SK-N-SH treated with all-trans-retinoic acid at 6 μM for 48 hours (cell line): ENCODE measurements at regions not wholly inside any gene's neighbourhood (a gene's known extent, or its start where the extent isn't known, plus 50 kb on each side); places are given as distances from the start of the nearest gene placed in this dataset.

ENCODE experiments used
- ATAC-seq: fragments of 200-7000 bp; cut with Tn5 transposase; 3 replicates; pipeline ENCODE4 v1.9.1; 2020; ENCODE audit warnings: mild to moderate bottlenecking, moderate library complexity
- BACH2 ChIP-seq: fragments of 250-450 bp; sonication (Bioruptor Pico); IDR thresholded peaks from 2 replicates; pipeline ENCODE4 v1.9.0; 2021; ENCODE audit warnings: mild to moderate bottlenecking, borderline replicate concordance
- ESRRG ChIP-seq: fragments of 250-450 bp; sonication (Bioruptor Pico); IDR thresholded peaks from 2 replicates; pipeline ENCODE4 v1.6.1; 2021; ENCODE audit warnings: mild to moderate bottlenecking
- GLIS3 ChIP-seq: fragments of 250-450 bp; sonication (Bioruptor Pico); IDR thresholded peaks from 2 replicates; pipeline ENCODE4 v1.5.0; 2020; ENCODE audit warnings: mild to moderate bottlenecking, moderate library complexity
- ISL1 ChIP-seq: fragments of 250-450 bp; sonication (Bioruptor Pico); IDR thresholded peaks from 2 replicates; pipeline ENCODE4 v2.1.2; 2022; ENCODE audit warnings: mild to moderate bottlenecking, moderate library complexity
- OSR1 ChIP-seq: fragments of 250-450 bp; sonication (Bioruptor Pico); IDR thresholded peaks from 2 replicates; pipeline ENCODE4 v1.8.0; 2022; ENCODE audit warnings: moderate library complexity, mild to moderate bottlenecking, inconsistent platforms
- POU6F1 ChIP-seq: fragments of 250-450 bp; sonication (Bioruptor Pico); IDR thresholded peaks from 2 replicates; pipeline ENCODE4 v1.8.0; 2021; ENCODE audit warnings: low read depth, mild to moderate bottlenecking, moderate library complexity, borderline replicate concordance
- PPARA ChIP-seq: fragments of 250-450 bp; sonication (Bioruptor Pico); IDR thresholded peaks from 2 replicates; pipeline ENCODE4 v1.5.0; 2020; ENCODE audit warnings: mild to moderate bottlenecking, borderline replicate concordance
- RARB ChIP-seq: fragments of 250-450 bp; sonication (Bioruptor Pico); IDR thresholded peaks from 2 replicates; pipeline ENCODE4 v1.8.0; 2021; ENCODE audit warnings: mild to moderate bottlenecking, moderate library complexity
- TCF4 ChIP-seq: fragments of 250-450 bp; sonication (Bioruptor Pico); IDR thresholded peaks from 2 replicates; pipeline ENCODE4 v1.8.0; 2021; ENCODE audit warnings: mild to moderate bottlenecking, moderate library complexity, borderline replicate concordance
- TOX ChIP-seq: fragments of 250-450 bp; sonication (Bioruptor Pico); IDR thresholded peaks from 2 replicates; pipeline ENCODE4 v1.8.0; 2021; ENCODE audit warnings: mild to moderate bottlenecking, moderate library complexity, borderline replicate concordance
- TSHZ2 ChIP-seq: fragments of 250-450 bp; sonication (Bioruptor Pico); IDR thresholded peaks from 2 replicates; pipeline ENCODE4 v1.5.0; 2020; ENCODE audit warnings: mild to moderate bottlenecking, moderate library complexity
- ZC3H10 ChIP-seq: fragments of 250-450 bp; sonication (Bioruptor Pico); IDR thresholded peaks from 2 replicates; pipeline ENCODE4 v1.5.1; 2021; ENCODE audit warnings: mild to moderate bottlenecking, moderate library complexity
- ZFP3 ChIP-seq: fragments of 250-450 bp; sonication (Bioruptor Pico); IDR thresholded peaks from 2 replicates; pipeline ENCODE4 v1.5.0; 2020; ENCODE audit warnings: mild to moderate bottlenecking, moderate library complexity
- ZFP30 ChIP-seq: fragments of 450-650 bp; formaldehyde crosslinking; IDR thresholded peaks from 2 replicates; pipeline ENCODE4 v1.5.0; 2022; ENCODE audit warnings: mild to moderate bottlenecking, moderate library complexity
- ZNF565 ChIP-seq: fragments of 450-650 bp; formaldehyde crosslinking; conservative IDR thresholded peaks from 2 replicates; pipeline ENCODE4 v1.5.0; 2020; ENCODE audit warnings: low read depth, mild to moderate bottlenecking, moderate library complexity
- ZNF70 ChIP-seq: fragments of 450-650 bp; formaldehyde crosslinking; IDR thresholded peaks from 2 replicates; pipeline ENCODE4 v1.5.0; 2020; ENCODE audit warnings: mild to moderate bottlenecking, moderate library complexity
- ZNF8 ChIP-seq: fragments of 450-650 bp; formaldehyde crosslinking; IDR thresholded peaks from 2 replicates; pipeline ENCODE4 v1.5.0; 2020; ENCODE audit warnings: mild to moderate bottlenecking, moderate library complexity
- TF ChIP-seq, protein P1 (sequence below): fragments of 250-450 bp; sonication (Bioruptor Pico); IDR thresholded peaks from 2 replicates; pipeline ENCODE4 v1.5.1; 2020; ENCODE audit warnings: low read depth, mild to moderate bottlenecking, moderate library complexity
- TF ChIP-seq, protein P2 (sequence below): fragments of 250-450 bp; sonication (Bioruptor Pico); IDR thresholded peaks from 2 replicates; pipeline ENCODE4 v1.8.0; 2020; ENCODE audit warnings: mild to moderate bottlenecking, moderate library complexity, borderline replicate concordance
- TF ChIP-seq, protein P3 (sequence below): fragments of 250-450 bp; sonication (Bioruptor Pico); IDR thresholded peaks from 2 replicates; pipeline ENCODE4 v1.5.1; 2021; ENCODE audit warnings: mild to moderate bottlenecking, moderate library complexity

GRCh38 chr9:87443006-87443405 is 54.7 kb upstream of the DAPK1 start:
- no peak for ATAC-seq
- no peak for TF ChIP-seq RARB (CRISPR knock-in tag)

GRCh38 chr9:87443461-87443860 is 54.2 kb upstream of the DAPK1 start:
- no peak for ATAC-seq
- TF ChIP-seq OSR1 (CRISPR knock-in tag) (no peak), ESRRG (CRISPR knock-in tag) (no peak), ZFP3 (CRISPR knock-in tag) (no peak), ZNF70 (no peak), TCF4 (no peak), ISL1 (CRISPR knock-in tag) (no peak), BACH2 (CRISPR knock-in tag) (no peak), PPARA (CRISPR knock-in tag) (no peak), ZNF565 (CRISPR knock-in tag) (no peak), GLIS3 (no peak), ZNF8 (no peak), TSHZ2 (CRISPR knock-in tag) (no peak)
- TF ChIP-seq, protein P1, sequence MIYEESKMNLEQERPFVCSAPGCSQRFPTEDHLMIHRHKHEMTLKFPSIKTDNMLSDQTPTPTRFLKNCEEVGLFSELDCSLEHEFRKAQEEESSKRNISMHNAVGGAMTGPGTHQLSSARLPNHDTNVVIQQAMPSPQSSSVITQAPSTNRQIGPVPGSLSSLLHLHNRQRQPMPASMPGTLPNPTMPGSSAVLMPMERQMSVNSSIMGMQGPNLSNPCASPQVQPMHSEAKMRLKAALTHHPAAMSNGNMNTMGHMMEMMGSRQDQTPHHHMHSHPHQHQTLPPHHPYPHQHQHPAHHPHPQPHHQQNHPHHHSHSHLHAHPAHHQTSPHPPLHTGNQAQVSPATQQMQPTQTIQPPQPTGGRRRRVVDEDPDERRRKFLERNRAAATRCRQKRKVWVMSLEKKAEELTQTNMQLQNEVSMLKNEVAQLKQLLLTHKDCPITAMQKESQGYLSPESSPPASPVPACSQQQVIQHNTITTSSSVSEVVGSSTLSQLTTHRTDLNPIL (CRISPR knock-in tag): no peak
- TF ChIP-seq, protein P2, sequence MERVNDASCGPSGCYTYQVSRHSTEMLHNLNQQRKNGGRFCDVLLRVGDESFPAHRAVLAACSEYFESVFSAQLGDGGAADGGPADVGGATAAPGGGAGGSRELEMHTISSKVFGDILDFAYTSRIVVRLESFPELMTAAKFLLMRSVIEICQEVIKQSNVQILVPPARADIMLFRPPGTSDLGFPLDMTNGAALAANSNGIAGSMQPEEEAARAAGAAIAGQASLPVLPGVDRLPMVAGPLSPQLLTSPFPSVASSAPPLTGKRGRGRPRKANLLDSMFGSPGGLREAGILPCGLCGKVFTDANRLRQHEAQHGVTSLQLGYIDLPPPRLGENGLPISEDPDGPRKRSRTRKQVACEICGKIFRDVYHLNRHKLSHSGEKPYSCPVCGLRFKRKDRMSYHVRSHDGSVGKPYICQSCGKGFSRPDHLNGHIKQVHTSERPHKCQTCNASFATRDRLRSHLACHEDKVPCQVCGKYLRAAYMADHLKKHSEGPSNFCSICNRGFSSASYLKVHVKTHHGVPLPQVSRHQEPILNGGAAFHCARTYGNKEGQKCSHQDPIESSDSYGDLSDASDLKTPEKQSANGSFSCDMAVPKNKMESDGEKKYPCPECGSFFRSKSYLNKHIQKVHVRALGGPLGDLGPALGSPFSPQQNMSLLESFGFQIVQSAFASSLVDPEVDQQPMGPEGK (CRISPR knock-in tag): no peak

DNA sequence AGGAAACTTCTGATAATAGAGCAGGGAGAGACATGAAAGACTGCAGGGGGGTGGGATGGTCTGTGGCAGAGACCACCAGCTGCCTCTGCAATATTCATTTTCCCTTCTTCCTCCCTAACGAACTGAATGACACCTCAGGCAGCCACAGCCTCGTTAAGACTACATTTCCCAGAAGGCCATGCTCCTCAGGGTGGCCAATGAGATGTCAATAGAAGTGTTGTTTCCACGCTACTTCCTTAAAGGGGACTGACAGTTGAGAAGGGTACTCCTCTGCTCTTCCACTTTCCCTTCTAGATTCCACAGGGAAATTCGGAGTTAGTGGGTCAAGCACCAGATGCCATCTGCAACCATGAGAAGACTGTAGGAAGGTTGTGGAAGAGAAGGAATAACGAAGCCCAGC is 52.0 kb upstream of the DAPK1 start:
- TF ChIP-seq TOX (CRISPR knock-in tag): no peak
- no peak for TF ChIP-seq ZNF8
- TF ChIP-seq ZFP30: no peak
- no peak for TF ChIP-seq POU6F1 (CRISPR knock-in tag)
- no peak for TF ChIP-seq ISL1 (CRISPR knock-in tag)
- TF ChIP-seq ZC3H10 (CRISPR knock-in tag): no peak
- no peak for TF ChIP-seq OSR1 (CRISPR knock-in tag)
- TF ChIP-seq, protein P3, sequence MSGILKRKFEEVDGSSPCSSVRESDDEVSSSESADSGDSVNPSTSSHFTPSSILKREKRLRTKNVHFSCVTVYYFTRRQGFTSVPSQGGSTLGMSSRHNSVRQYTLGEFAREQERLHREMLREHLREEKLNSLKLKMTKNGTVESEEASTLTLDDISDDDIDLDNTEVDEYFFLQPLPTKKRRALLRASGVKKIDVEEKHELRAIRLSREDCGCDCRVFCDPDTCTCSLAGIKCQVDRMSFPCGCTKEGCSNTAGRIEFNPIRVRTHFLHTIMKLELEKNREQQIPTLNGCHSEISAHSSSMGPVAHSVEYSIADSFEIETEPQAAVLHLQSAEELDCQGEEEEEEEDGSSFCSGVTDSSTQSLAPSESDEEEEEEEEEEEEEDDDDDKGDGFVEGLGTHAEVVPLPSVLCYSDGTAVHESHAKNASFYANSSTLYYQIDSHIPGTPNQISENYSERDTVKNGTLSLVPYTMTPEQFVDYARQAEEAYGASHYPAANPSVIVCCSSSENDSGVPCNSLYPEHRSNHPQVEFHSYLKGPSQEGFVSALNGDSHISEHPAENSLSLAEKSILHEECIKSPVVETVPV (CRISPR knock-in tag): no peak
- no peak for TF ChIP-seq GLIS3
- ATAC-seq: peak; percentile 84

DNA sequence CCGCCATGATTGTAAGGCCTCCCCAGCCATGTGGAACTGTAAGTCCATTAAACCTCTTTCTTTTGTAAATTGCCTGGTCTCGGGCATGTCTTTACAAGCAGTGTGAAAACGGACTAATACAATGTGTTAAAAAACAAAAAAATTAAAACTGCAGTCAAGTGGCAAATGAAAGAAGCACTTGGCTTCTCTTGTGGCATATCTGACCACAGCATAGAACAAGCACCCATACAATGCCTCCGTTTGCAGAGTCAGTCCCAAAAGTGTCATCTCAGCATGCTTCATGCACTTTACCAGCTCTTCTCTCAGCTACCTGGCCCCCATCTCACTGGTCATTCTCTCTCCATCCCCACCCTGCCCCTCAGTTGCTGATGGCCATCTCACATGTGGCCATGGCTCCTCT is 51.1 kb upstream of the DAPK1 start:
- no peak for TF ChIP-seq OSR1 (CRISPR knock-in tag)
- no peak for ATAC-seq
